ENCODE measurements at regions not wholly inside any gene's neighbourhood (a gene's known extent, or its start where the extent isn't known, plus 50 kb on each side); places are given as distances from the start of the nearest gene placed in this dataset.

GRCh38 chr10:133030781-133031180, 56.9 kb upstream of the ADGRA1 start (continued):
- TF ChIP-seq, protein P1, sequence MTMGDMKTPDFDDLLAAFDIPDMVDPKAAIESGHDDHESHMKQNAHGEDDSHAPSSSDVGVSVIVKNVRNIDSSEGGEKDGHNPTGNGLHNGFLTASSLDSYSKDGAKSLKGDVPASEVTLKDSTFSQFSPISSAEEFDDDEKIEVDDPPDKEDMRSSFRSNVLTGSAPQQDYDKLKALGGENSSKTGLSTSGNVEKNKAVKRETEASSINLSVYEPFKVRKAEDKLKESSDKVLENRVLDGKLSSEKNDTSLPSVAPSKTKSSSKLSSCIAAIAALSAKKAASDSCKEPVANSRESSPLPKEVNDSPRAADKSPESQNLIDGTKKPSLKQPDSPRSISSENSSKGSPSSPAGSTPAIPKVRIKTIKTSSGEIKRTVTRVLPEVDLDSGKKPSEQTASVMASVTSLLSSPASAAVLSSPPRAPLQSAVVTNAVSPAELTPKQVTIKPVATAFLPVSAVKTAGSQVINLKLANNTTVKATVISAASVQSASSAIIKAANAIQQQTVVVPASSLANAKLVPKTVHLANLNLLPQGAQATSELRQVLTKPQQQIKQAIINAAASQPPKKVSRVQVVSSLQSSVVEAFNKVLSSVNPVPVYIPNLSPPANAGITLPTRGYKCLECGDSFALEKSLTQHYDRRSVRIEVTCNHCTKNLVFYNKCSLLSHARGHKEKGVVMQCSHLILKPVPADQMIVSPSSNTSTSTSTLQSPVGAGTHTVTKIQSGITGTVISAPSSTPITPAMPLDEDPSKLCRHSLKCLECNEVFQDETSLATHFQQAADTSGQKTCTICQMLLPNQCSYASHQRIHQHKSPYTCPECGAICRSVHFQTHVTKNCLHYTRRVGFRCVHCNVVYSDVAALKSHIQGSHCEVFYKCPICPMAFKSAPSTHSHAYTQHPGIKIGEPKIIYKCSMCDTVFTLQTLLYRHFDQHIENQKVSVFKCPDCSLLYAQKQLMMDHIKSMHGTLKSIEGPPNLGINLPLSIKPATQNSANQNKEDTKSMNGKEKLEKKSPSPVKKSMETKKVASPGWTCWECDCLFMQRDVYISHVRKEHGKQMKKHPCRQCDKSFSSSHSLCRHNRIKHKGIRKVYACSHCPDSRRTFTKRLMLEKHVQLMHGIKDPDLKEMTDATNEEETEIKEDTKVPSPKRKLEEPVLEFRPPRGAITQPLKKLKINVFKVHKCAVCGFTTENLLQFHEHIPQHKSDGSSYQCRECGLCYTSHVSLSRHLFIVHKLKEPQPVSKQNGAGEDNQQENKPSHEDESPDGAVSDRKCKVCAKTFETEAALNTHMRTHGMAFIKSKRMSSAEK (CRISPR knock-in tag; IDR thresholded peaks at IDR 0.05; ENCODE audit: borderline replicate concordance) = no peak
- TF ChIP-seq, protein P2, sequence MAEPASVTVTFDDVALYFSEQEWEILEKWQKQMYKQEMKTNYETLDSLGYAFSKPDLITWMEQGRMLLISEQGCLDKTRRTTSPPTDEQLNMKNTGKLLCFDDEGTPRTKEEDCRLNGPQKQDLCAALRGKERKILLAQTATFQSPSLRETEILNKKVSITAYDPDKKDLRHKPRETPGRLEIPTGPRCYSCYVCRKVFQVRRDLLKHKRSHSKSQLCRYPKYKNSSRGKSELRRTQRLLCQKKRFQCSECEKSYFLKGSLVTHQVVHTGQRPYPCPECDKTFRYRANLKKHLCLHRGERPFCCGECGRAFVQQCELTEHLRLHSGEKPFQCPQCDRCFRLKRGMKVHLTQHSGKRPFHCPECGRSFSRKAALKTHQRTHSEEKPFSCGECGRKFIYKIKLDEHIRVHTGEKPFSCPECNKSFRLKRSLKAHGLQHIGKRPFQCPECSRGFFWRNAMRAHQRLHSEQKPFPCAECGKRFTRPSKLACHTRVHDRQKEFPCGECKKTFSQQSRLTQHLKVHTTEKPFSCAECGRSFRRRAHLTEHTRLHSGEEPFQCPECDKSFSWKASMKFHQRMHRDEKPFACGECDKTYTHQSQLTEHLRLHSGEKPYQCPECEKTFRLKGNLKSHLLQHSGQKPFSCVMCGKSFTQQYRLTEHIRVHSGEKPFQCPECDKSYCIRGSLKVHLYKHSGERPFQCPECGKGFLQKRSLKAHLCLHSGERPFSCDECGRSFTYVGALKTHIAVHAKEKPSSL (CRISPR knock-in tag; conservative IDR thresholded peaks at IDR 0.05) = no peak
- TF ChIP-seq NFYB (CRISPR knock-in tag; conservative IDR thresholded peaks at IDR 0.05; ENCODE audit: low read depth) = no peak

- no peaks in the 10 kb centered on the region for H3K9me3 Mint-ChIP-seq
- H3K27ac Mint-ChIP-seq = no peak overlapping the region
- no peak overlapping the region for H3K4me3 Mint-ChIP-seq
- ATAC-seq (no peak), DNase-seq (ENCODE audit: low spot score) (no peak)
- no peaks in the 10 kb centered on the region for H3K36me3 Mint-ChIP-seq
- ChIA-PET CTCF (interaction anchor here (0.6 to 1.5 kb wide), 3 partner anchors 45 to 113 kb away, joined by 3 to 5 read pairs (median 4); no protein-coding TSS in a partner anchor), POLR2A (no interaction called here)
- peaks cover 16% of the 10 kb centered on the region for H3K27me3 Mint-ChIP-seq (ENCODE audit: low read depth)
- H3K4me1 Mint-ChIP-seq = peaks cover 13% of the 10 kb centered on the region
- no peak for TF ChIP-seq HMGA2 (CRISPR knock-in tag; IDR thresholded peaks at IDR 0.05)
- TF ChIP-seq ELF4 (CRISPR knock-in tag; IDR thresholded peaks at IDR 0.05; ENCODE audit: low read depth) = no peak
- no peak for TF ChIP-seq FOXP4 (CRISPR knock-in tag; IDR thresholded peaks at IDR 0.05)
- no peak for TF ChIP-seq GTF2I (CRISPR knock-in tag; conservative IDR thresholded peaks at IDR 0.05)
- TF ChIP-seq GRHL2 (CRISPR knock-in tag; IDR thresholded peaks at IDR 0.05; ENCODE audit: insufficient replicate concordance, severe bottlenecking) = no peak
Observed at GRCh38 chr10:133030126-133030525, 57.6 kb upstream of the ADGRA1 start.

GRCh38 chr10:133028956-133029355, 58.8 kb upstream of the ADGRA1 start:
- peaks cover 24% of the 10 kb centered on the region for H3K4me1 Mint-ChIP-seq
- H3K27ac Mint-ChIP-seq = no peak overlapping the region
- ATAC-seq (no peak), DNase-seq (ENCODE audit: low spot score) (no peak)
- no peak overlapping the region for H3K4me3 Mint-ChIP-seq
- H3K27me3 Mint-ChIP-seq (ENCODE audit: low read depth) = peaks cover 27% of the 10 kb centered on the region
- POLR2A ChIA-PET = no interaction called here
- H3K36me3 Mint-ChIP-seq = no peaks in the 10 kb centered on the region
- H3K9me3 Mint-ChIP-seq = no peaks in the 10 kb centered on the region
- CTCF ChIA-PET = interaction anchor here (1.5 kb wide), 1 partner anchor 44 kb away, joined by 3 read pairs; no protein-coding TSS in a partner anchor
- TF ChIP-seq CTCF (IDR thresholded peaks at IDR 0.05) (no peak), JUN (CRISPR knock-in tag; IDR thresholded peaks at IDR 0.05) (no peak), AFF4 (CRISPR knock-in tag; IDR thresholded peaks at IDR 0.05; ENCODE audit: borderline replicate concordance) (no peak), NFE2L1 (CRISPR knock-in tag; IDR thresholded peaks at IDR 0.05) (no peak), ZBTB43 (CRISPR knock-in tag; IDR thresholded peaks at IDR 0.05) (no peak)
- TF ChIP-seq, protein P3, sequence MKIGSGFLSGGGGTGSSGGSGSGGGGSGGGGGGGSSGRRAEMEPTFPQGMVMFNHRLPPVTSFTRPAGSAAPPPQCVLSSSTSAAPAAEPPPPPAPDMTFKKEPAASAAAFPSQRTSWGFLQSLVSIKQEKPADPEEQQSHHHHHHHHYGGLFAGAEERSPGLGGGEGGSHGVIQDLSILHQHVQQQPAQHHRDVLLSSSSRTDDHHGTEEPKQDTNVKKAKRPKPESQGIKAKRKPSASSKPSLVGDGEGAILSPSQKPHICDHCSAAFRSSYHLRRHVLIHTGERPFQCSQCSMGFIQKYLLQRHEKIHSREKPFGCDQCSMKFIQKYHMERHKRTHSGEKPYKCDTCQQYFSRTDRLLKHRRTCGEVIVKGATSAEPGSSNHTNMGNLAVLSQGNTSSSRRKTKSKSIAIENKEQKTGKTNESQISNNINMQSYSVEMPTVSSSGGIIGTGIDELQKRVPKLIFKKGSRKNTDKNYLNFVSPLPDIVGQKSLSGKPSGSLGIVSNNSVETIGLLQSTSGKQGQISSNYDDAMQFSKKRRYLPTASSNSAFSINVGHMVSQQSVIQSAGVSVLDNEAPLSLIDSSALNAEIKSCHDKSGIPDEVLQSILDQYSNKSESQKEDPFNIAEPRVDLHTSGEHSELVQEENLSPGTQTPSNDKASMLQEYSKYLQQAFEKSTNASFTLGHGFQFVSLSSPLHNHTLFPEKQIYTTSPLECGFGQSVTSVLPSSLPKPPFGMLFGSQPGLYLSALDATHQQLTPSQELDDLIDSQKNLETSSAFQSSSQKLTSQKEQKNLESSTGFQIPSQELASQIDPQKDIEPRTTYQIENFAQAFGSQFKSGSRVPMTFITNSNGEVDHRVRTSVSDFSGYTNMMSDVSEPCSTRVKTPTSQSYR (CRISPR knock-in tag; IDR thresholded peaks at IDR 0.05) = no peak

All from WTC11 (cell line).